ENCODE measurements at regions not wholly inside any gene's neighbourhood (a gene's known extent, or its start where the extent isn't known, plus 50 kb on each side); places are given as distances from the start of the nearest gene placed in this dataset.

GRCh38 chr1:116277840-116278540 lies 95.1 kb upstream of the ATP1A1 start (continued):
- TF ChIP-seq ZBTB5 (IDR thresholded peaks at IDR 0.05) (no peak), GMEB1 (CRISPR knock-in tag; IDR thresholded peaks at IDR 0.05) (no peak), TFAP4 (CRISPR knock-in tag; IDR thresholded peaks at IDR 0.05; ENCODE audit: borderline replicate concordance) (no peak), CEBPZ (IDR thresholded peaks at IDR 0.05; ENCODE audit: borderline replicate concordance, low read depth, low read length) (no peak), SMAD2 (IDR thresholded peaks at IDR 0.05; ENCODE audit: low read depth, low read length) (no peak), NFE2 (IDR thresholded peaks at IDR 0.05; ENCODE audit: low read depth) (no peak)

All from K562 (cell line).